Endothelial cell (in vitro differentiated cells): ENCODE measurements at regions not wholly inside any gene's neighbourhood (a gene's known extent, or its start where the extent isn't known, plus 50 kb on each side); places are given as distances from the start of the nearest gene placed in this dataset.

ENCODE experiments used
- DNase-seq: peaks from one replicate; pipeline ENCODE4 v3.0.0; 2021; ENCODE audit warnings: low spot score
- H3K27ac Mint-ChIP-seq: one replicate; pipeline ENCODE4 v1.8.0; 2021; ENCODE audit warnings: mixed read lengths, inconsistent platforms; ENCODE audit not compliant: unreplicated experiment
- H3K27me3 Mint-ChIP-seq: one replicate; pipeline ENCODE4 v1.8.0; 2021; ENCODE audit warnings: mild to moderate bottlenecking, moderate library complexity, mixed read lengths, inconsistent platforms; ENCODE audit not compliant: unreplicated experiment
- H3K36me3 Mint-ChIP-seq: one replicate; pipeline ENCODE4 v1.8.0; 2021; ENCODE audit warnings: mild to moderate bottlenecking, low read depth, mixed read lengths, inconsistent platforms; ENCODE audit not compliant: unreplicated experiment
- H3K4me1 Mint-ChIP-seq: one replicate; pipeline ENCODE4 v1.8.0; 2021; ENCODE audit warnings: mild to moderate bottlenecking, mixed read lengths, inconsistent platforms; ENCODE audit not compliant: unreplicated experiment
- H3K4me3 Mint-ChIP-seq: one replicate; pipeline ENCODE4 v1.8.0; 2021; ENCODE audit warnings: mild to moderate bottlenecking, mixed read lengths, inconsistent platforms; ENCODE audit not compliant: unreplicated experiment
- H3K9me3 Mint-ChIP-seq: one replicate; pipeline ENCODE4 v1.8.0; 2021; ENCODE audit warnings: mixed read lengths, inconsistent platforms; ENCODE audit not compliant: unreplicated experiment
- TF ChIP-seq, protein P1 (sequence below): fragments of 200-600 bp; sonication (generic); IDR thresholded peaks from one replicate; pipeline ENCODE4 v1.5.0; 2021; ENCODE audit warnings: antibody characterized with exemption; ENCODE audit not compliant: unreplicated experiment

GRCh38 chr1:192713921-192714320 lies 78.0 kb downstream of the RGS13 start:
- no peak overlapping the region for H3K27ac Mint-ChIP-seq
- no peaks in the 10 kb centered on the region for H3K27me3 Mint-ChIP-seq
- no peaks in the 10 kb centered on the region for H3K9me3 Mint-ChIP-seq
- no peak overlapping the region for H3K4me3 Mint-ChIP-seq
- TF ChIP-seq, protein P1, sequence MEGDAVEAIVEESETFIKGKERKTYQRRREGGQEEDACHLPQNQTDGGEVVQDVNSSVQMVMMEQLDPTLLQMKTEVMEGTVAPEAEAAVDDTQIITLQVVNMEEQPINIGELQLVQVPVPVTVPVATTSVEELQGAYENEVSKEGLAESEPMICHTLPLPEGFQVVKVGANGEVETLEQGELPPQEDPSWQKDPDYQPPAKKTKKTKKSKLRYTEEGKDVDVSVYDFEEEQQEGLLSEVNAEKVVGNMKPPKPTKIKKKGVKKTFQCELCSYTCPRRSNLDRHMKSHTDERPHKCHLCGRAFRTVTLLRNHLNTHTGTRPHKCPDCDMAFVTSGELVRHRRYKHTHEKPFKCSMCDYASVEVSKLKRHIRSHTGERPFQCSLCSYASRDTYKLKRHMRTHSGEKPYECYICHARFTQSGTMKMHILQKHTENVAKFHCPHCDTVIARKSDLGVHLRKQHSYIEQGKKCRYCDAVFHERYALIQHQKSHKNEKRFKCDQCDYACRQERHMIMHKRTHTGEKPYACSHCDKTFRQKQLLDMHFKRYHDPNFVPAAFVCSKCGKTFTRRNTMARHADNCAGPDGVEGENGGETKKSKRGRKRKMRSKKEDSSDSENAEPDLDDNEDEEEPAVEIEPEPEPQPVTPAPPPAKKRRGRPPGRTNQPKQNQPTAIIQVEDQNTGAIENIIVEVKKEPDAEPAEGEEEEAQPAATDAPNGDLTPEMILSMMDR = no peak
- no peaks in the 10 kb centered on the region for H3K36me3 Mint-ChIP-seq
- H3K4me1 Mint-ChIP-seq = no peaks in the 10 kb centered on the region
- no peak for DNase-seq

- DNase-seq = no peak
- no peaks in the 10 kb centered on the region for H3K9me3 Mint-ChIP-seq
Measured at GRCh38 chr1:192724670-192725069, 84.2 kb upstream of the RGS2 start.

DNA sequence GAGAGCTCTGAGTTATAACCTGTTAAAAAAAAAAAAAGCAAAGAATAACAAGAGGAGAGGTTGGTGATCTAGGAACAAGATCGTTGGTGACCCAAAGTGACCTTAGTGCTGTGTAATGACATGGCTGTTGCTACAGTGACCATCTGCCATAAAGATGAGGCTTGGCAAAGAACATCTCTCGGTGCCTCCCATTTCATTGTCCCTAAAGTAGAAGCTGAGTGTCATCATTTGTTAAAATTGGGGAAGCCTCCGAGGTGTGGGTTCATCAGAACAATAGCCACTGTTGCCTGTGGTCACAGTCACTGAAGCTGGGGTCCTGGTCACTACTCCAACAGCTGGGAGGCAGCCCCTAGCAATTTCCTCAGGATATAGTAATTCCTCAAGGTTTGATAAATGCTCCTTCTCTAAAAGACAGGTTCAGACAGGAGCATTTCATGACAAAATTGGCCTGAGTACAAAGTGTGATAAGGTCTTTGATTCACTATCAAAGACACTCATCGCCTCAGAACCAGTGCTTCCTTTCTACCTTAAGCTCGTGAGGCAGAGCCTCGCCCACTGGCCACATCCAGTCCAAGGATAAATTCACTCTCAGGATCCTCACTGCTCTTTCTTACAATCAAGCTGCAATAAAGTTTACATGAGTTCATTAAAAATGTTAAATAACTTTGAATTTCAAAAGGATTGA lies 81.9 kb upstream of the RGS2 start:
- H3K4me1 Mint-ChIP-seq = peaks cover 3% of the 10 kb centered on the region
- H3K36me3 Mint-ChIP-seq = no peaks in the 10 kb centered on the region
- DNase-seq = no peak
- H3K9me3 Mint-ChIP-seq = no peaks in the 10 kb centered on the region
- no peak overlapping the region for H3K27ac Mint-ChIP-seq
- TF ChIP-seq, protein P1 = no peak
- no peak overlapping the region for H3K4me3 Mint-ChIP-seq
- no peaks in the 10 kb centered on the region for H3K27me3 Mint-ChIP-seq

More at GRCh38 chr1:192724670-192725069, 84.2 kb upstream of the RGS2 start:
- Mint-ChIP-seq H3K4me3 (no peak overlapping the region), H3K36me3 (no peaks in the 10 kb centered on the region), H3K4me1 (peaks cover 3% of the 10 kb centered on the region), H3K27ac (no peak overlapping the region), H3K27me3 (no peaks in the 10 kb centered on the region)
- TF ChIP-seq, protein P1 = no peak

DNA sequence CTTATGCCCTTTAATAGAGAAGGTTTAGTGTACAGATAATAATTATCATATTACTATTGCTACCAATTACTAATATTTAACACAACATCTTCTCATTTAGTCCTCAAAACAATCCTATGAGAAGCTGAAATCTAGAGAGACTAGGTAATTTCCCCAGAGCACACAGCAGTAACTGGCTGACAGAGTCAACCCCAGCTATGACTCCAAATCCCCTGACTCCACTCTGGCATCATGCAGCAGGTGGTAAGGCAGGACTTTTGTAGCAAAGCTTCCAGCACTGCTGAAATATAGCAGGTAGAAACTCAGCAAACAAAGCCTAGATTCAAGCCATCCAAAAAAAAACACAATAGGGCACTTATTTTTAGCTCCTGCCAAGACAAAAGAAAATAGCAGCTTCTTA lies 79.3 kb upstream of the RGS2 start:
- Mint-ChIP-seq H3K27me3 (no peaks in the 10 kb centered on the region), H3K27ac (no peak overlapping the region), H3K36me3 (no peaks in the 10 kb centered on the region), H3K4me3 (no peak overlapping the region), H3K9me3 (no peaks in the 10 kb centered on the region), H3K4me1 (peaks cover 3% of the 10 kb centered on the region)
- DNase-seq = no peak
- TF ChIP-seq, protein P1 = no peak

DNA sequence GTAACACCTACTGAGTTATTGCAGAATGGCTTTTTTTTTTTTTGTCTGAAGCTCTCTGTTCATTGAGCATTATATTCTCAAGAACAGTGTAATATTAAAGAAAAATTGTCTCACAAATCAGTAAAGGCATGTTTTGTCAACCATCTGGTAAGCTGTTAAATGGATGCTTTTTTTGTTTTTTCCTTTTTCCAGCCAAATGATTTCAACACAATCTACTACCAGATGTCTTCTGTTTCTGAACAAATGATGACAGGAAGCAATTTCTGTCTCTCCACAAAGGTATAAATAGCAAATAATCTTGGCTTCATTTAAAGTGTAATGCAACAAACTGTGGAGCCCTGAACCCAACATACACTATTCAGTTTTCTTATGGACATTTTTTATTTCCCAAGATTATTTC lies 78.6 kb upstream of the RGS2 start:
- H3K27me3 Mint-ChIP-seq = no peaks in the 10 kb centered on the region
- H3K9me3 Mint-ChIP-seq = no peaks in the 10 kb centered on the region
- H3K27ac Mint-ChIP-seq = no peak overlapping the region
- TF ChIP-seq, protein P1 = no peak
- H3K36me3 Mint-ChIP-seq = no peaks in the 10 kb centered on the region
- H3K4me1 Mint-ChIP-seq = peaks cover 3% of the 10 kb centered on the region
- DNase-seq = no peak
- no peak overlapping the region for H3K4me3 Mint-ChIP-seq
